HEK293T (cell line): ENCODE measurements at regions not wholly inside any gene's neighbourhood (a gene's known extent, or its start where the extent isn't known, plus 50 kb on each side); places are given as distances from the start of the nearest gene placed in this dataset.
"Not testable (repeated sequence)": the region's sequence is repeated elsewhere in the genome, so short reads cannot be mapped to it uniquely, and the experiment has no call there.

Experiments used
- CTCF ChIA-PET: fragments of 350-600 bp; formaldehyde crosslinking; extraction: SDS; loops from one replicate; lab custom pipeline; 2021; ENCODE audit warnings: antibody characterized with exemption, inconsistent platforms; lab: Yijun Ruan, JAX
- POLR2A ChIA-PET: fragments of 350-600 bp; formaldehyde crosslinking; extraction: SDS; loops from one replicate; lab custom pipeline; 2020; ENCODE audit warnings: antibody characterized with exemption, inconsistent platforms; lab: Yijun Ruan, JAX
- DNase-seq: peaks from one replicate; pipeline ENCODE4 v3.0.0; 2012; ENCODE audit warnings: mixed read lengths; ENCODE audit errors: extremely low spot score
- ARNT ChIP-seq: fragments of 450-650 bp; IDR thresholded peaks from 2 replicates; pipeline ENCODE4 v1.6.1; 2017; ENCODE audit warnings: mild to moderate bottlenecking
- BHLHE40 ChIP-seq: fragments of 450-650 bp; IDR thresholded peaks from 2 replicates; pipeline ENCODE4 v1.6.1; 2016; ENCODE audit warnings: mild to moderate bottlenecking, moderate library complexity, borderline replicate concordance
- CTBP1 ChIP-seq: fragments of 450-650 bp; IDR thresholded peaks from 2 replicates; pipeline ENCODE4 v1.6.1; 2016; ENCODE audit warnings: borderline replicate concordance
- ELF4 ChIP-seq: fragments of 450-650 bp; IDR thresholded peaks from 2 replicates; pipeline ENCODE4 v1.6.1; 2017; ENCODE audit warnings: antibody characterized with exemption
- FOXA1 ChIP-seq: fragments of 450-650 bp; IDR thresholded peaks from 2 replicates; pipeline ENCODE4 v1.6.1; 2016; ENCODE audit warnings: mild to moderate bottlenecking
- FOXK2 ChIP-seq: fragments of 450-650 bp; IDR thresholded peaks from 2 replicates; pipeline ENCODE4 v1.6.1; 2016; ENCODE audit warnings: mild to moderate bottlenecking
- FOXM1 ChIP-seq: fragments of 450-650 bp; IDR thresholded peaks from 2 replicates; pipeline ENCODE4 v1.6.1; 2017; ENCODE audit warnings: mild to moderate bottlenecking, borderline replicate concordance
- HDGF ChIP-seq: fragments of 450-650 bp; IDR thresholded peaks from 2 replicates; pipeline ENCODE4 v1.6.1; 2017; ENCODE audit warnings: antibody characterized with exemption, borderline replicate concordance
- L3MBTL2 ChIP-seq: fragments of 450-650 bp; conservative IDR thresholded peaks from 2 replicates; pipeline ENCODE4 v1.6.1; 2016; ENCODE audit warnings: mild to moderate bottlenecking
- LEF1 ChIP-seq: fragments of 450-650 bp; IDR thresholded peaks from 2 replicates; pipeline ENCODE4 v1.6.1; 2017; ENCODE audit warnings: mild to moderate bottlenecking, borderline replicate concordance
- NFRKB ChIP-seq: fragments of 450-650 bp; IDR thresholded peaks from 2 replicates; pipeline ENCODE4 v1.6.1; 2016; ENCODE audit warnings: mild to moderate bottlenecking, moderate library complexity
- PKNOX1 ChIP-seq: fragments of 450-650 bp; IDR thresholded peaks from 2 replicates; pipeline ENCODE4 v1.6.1; 2016
- SP1 ChIP-seq: fragments of 450-650 bp; IDR thresholded peaks from 2 replicates; pipeline ENCODE4 v1.6.1; 2017
- SUZ12 ChIP-seq: fragments of 450-650 bp; IDR thresholded peaks from 2 replicates; pipeline ENCODE4 v1.6.1; 2016; ENCODE audit warnings: mild to moderate bottlenecking
- TARDBP ChIP-seq: fragments of 450-650 bp; IDR thresholded peaks from 2 replicates; pipeline ENCODE4 v1.6.1; 2016
- ZNF384 ChIP-seq: fragments of 450-650 bp; IDR thresholded peaks from 2 replicates; pipeline ENCODE4 v1.6.1; 2016

DNA sequence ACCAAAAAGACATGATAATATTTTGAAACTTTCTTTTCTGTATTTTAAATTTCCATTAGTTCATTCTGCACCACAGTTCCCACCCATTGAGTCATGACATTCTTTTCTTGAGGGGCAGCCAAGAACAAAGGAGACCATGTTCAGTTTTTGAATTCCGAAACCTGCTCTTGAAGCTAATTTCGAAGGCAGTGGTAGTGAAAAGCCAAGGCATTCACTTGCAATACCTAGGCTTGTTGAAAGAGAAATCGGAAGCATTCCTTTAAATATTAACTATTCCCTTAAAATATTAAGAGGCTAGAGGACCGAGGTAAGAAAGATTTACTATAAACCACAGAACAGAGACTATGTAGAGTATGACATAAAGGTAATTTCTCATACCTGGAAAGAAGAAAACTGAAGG is 256.3 kb downstream of the ADGRL2 start:
- POLR2A ChIA-PET: no interaction called here
- no peak for TF ChIP-seq SP1
- TF ChIP-seq PKNOX1: no peak
- no peak for TF ChIP-seq TARDBP
- TF ChIP-seq FOXA1: no peak
- no peak for TF ChIP-seq HDGF
- TF ChIP-seq CTBP1: no peak
- no peak for TF ChIP-seq ARNT
- TF ChIP-seq LEF1: no peak

DNA sequence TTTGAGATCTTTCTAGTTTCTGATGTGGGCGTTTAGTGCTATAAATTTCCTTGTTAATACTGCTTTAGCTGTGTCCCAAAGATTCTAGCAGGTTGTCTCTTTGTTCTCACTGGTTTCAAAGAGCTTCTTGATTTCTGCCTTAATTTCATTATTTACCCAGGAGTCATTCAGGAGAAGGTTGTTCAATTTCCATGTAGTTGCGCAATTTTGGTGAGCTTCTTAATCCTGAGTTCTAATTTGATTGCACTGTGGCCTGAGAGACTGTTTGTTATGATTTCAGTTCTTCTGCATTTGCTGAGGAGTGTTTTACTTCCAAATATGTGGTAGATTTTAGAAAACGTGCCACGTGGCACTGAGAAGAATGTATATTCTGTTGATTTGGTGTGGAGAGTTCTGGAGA is 254.6 kb downstream of the ADGRL2 start:
- DNase-seq, CTCF ChIA-PET, POLR2A ChIA-PET: not testable (repeated sequence)

More for the DNA sequence above, 256.3 kb downstream of the ADGRL2 start:
- DNase-seq: no peak
- CTCF ChIA-PET: interaction anchor here (0.7 kb wide), 1 partner anchor 8 kb away, joined by 3 read pairs; no protein-coding TSS in a partner anchor

DNA sequence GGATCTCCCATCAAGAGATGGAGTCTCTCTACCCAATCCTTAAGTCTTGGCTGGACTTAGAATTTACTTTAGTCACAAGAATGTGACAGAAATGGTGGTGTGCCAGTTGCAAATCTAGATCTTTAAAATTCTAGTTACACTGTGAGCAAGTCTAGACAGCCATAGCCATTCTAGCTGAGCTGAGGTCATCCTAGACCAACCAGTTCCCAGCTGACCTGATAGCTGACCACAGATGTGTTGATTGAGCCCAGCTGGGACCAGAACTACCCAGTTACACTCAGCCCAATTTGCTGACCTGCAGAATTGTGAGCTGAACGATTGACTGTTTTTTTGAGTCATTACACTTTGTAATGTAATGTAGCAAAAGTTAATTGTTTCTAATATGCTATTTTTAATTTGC is 251.8 kb downstream of the ADGRL2 start:
- no peak for DNase-seq
- ChIA-PET CTCF (no interaction called here), POLR2A (no interaction called here)
- TF ChIP-seq ZNF384 (no peak), HDGF (no peak), SP1 (no peak), ARNT (no peak)

- CTCF ChIA-PET: no interaction called here
- POLR2A ChIA-PET: no interaction called here
- no peak for DNase-seq
- TF ChIP-seq CTBP1: no peak
- TF ChIP-seq HDGF: no peak
- TF ChIP-seq ZNF384: no peak
- TF ChIP-seq ELF4: no peak
- no peak for TF ChIP-seq FOXM1
- TF ChIP-seq NFRKB: no peak
- no peak for TF ChIP-seq L3MBTL2
- TF ChIP-seq SUZ12: no peak
- no peak for TF ChIP-seq ARNT
- no peak for TF ChIP-seq SP1
- TF ChIP-seq TARDBP: no peak
- no peak for TF ChIP-seq FOXA1
- no peak for TF ChIP-seq PKNOX1
These were observed 247.9 kb downstream of the ADGRL2 start for GRCh38 chr1:82048596-82048995.

- no peak for DNase-seq
- ChIA-PET CTCF (no interaction called here), POLR2A (no interaction called here)
- TF ChIP-seq ARNT: no peak
- TF ChIP-seq HDGF: no peak
- TF ChIP-seq BHLHE40: no peak
- TF ChIP-seq LEF1: no peak
- TF ChIP-seq SP1: no peak
- TF ChIP-seq FOXM1: no peak
- TF ChIP-seq TARDBP: no peak
- no peak for TF ChIP-seq PKNOX1
- no peak for TF ChIP-seq FOXA1
- TF ChIP-seq SUZ12: no peak
- TF ChIP-seq CTBP1: no peak
- TF ChIP-seq FOXK2: no peak
- no peak for TF ChIP-seq NFRKB
- TF ChIP-seq ZNF384: no peak
- no peak for TF ChIP-seq L3MBTL2
- TF ChIP-seq ELF4: no peak
These were observed 244.5 kb downstream of the ADGRL2 start for GRCh38 chr1:82045221-82045620.

DNA sequence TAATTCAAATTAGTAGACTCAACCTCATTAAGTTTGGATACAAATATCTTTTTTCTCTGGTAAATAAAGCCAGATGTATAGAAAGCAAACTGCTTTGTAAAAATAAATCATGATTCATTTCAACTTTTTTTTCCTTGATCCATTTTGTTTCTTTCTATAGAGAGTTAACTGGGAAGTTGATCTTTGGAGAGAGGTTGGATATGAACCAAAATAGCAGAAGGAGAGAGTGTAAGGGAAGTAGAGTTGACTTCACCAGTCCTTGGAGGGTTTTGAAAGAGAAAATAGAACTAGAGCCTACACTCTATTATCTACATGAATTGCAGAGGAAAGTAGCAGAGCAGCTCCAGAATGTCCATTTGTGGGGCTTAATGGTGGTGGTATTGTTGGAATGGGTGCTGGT is 243.8 kb downstream of the ADGRL2 start:
- ChIA-PET POLR2A (no interaction called here), CTCF (no interaction called here)
- DNase-seq: no peak
- TF ChIP-seq CTBP1 (no peak), TARDBP (no peak), L3MBTL2 (no peak), HDGF (no peak)

GRCh38 chr1:82044111-82044510 is 243.4 kb downstream of the ADGRL2 start:
- DNase-seq: no peak
- TF ChIP-seq FOXK2 (no peak), FOXM1 (no peak), FOXA1 (no peak), SUZ12 (no peak), ARNT (no peak), ZNF384 (no peak), HDGF (no peak), NFRKB (no peak), LEF1 (no peak), ELF4 (no peak), SP1 (no peak), L3MBTL2 (no peak), PKNOX1 (no peak), BHLHE40 (no peak), TARDBP (no peak), CTBP1 (no peak)
- CTCF ChIA-PET: no interaction called here
- POLR2A ChIA-PET: no interaction called here
